ENCODE measurements at regions not wholly inside any gene's neighbourhood (a gene's known extent, or its start where the extent isn't known, plus 50 kb on each side); places are given as distances from the start of the nearest gene placed in this dataset.

DNA sequence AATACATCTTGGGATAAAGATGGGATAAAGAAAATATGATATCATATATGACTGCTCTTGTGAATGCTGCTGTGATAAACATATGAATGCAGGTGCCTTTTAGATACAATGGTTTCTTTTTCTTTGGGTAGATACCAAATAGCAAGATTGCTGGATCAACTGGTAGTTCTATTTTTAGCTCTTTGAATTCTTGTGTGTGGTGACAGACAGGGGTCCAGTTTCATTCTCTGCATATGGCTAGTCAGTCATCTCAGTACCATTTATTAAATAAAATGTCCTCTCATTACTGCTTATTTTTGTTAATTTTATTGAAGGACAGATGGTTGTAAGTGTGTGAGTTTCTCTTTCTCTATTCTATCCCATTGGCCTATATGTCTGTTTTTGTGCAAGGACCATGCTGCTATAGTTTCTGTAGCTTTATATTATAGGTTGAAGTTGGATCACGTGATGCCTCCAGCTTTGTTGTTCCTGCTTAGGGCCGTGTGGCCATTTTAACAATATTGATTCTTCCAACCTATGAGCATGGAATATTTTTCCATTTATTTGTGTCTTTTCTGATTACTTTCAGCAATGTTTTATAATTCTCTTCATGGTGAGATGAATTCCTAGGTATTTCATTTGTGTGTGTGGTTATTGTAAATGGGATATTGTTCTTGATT lies 1089.8 kb upstream of the CADM2 start:
- Histone ChIP-seq H3K4me3 (ENCODE audit: low read depth, low read length) (no peak overlapping the region), H3K36me3 (ENCODE audit: control insufficient read depth, insufficient read depth, low read length) (no peaks in the 10 kb centered on the region), H3K27me3 (ENCODE audit: control insufficient read depth, insufficient read depth, low read length) (no peaks in the 10 kb centered on the region)
- TF ChIP-seq CTCF (IDR thresholded peaks at IDR 0.05; ENCODE audit: insufficient read depth, low read length, severe bottlenecking): no peak
- no peak for FAIRE-seq
- no peak for DNase-seq (ENCODE audit: low read depth)

DNA sequence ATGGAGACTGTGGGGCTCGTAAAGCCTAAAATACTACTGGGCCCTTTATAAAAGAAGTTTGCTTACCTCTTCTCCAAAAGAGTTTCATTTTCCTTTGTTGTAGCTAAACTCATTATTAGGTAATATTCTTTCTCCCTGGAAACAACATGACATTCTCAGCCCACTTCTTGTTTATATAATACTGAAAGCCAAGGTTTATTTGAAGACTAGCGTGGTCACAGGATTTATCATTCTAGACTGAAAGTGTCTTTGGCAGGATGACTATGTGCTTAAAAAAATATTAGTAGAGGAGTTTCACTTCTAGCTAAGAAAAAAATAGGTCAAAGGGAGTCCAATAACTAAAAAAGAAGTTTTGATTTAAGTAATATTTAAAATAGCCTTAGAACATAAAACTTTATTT lies 1085.2 kb upstream of the CADM2 start:
- no peak for FAIRE-seq
- no peaks in the 10 kb centered on the region for H3K36me3 ChIP-seq (ENCODE audit: control insufficient read depth, insufficient read depth, low read length)
- no peak overlapping the region for H3K4me3 ChIP-seq (ENCODE audit: low read depth, low read length)
- no peaks in the 10 kb centered on the region for H3K27me3 ChIP-seq (ENCODE audit: control insufficient read depth, insufficient read depth, low read length)
- TF ChIP-seq CTCF (IDR thresholded peaks at IDR 0.05; ENCODE audit: insufficient read depth, low read length, severe bottlenecking): no peak
- DNase-seq (ENCODE audit: low read depth): no peak

DNA sequence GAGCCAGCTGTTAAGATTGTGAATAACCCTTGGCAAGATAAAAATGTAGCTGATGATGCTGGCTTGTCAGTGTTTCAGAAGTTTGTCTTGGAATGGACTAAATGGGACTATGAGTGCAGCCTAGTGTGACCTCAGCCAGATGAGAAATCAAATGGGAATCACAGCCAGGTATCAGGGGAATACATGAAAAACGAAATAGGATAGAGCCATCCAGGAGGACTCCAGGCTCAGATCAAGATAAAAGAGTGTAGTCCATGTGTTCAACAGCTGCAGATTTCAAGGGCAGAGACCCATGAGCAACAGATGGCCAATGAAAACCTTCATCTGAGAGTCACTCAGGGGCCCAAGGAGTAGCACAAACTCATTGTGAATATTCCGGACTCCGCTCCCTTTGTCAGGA lies 1080.9 kb upstream of the CADM2 start:
- no peak for FAIRE-seq
- DNase-seq (ENCODE audit: low read depth): no peak
- H3K36me3 ChIP-seq (ENCODE audit: control insufficient read depth, insufficient read depth, low read length): no peaks in the 10 kb centered on the region
- no peak overlapping the region for H3K4me3 ChIP-seq (ENCODE audit: low read depth, low read length)
- TF ChIP-seq CTCF (IDR thresholded peaks at IDR 0.05; ENCODE audit: insufficient read depth, low read length, severe bottlenecking): no peak
- no peaks in the 10 kb centered on the region for H3K27me3 ChIP-seq (ENCODE audit: control insufficient read depth, insufficient read depth, low read length)

GRCh38 chr3:83882701-83883100 lies 1076.1 kb upstream of the CADM2 start:
- no peak for FAIRE-seq
- no peak for DNase-seq (ENCODE audit: low read depth)
- no peaks in the 10 kb centered on the region for H3K27me3 ChIP-seq (ENCODE audit: control insufficient read depth, insufficient read depth, low read length)

DNA sequence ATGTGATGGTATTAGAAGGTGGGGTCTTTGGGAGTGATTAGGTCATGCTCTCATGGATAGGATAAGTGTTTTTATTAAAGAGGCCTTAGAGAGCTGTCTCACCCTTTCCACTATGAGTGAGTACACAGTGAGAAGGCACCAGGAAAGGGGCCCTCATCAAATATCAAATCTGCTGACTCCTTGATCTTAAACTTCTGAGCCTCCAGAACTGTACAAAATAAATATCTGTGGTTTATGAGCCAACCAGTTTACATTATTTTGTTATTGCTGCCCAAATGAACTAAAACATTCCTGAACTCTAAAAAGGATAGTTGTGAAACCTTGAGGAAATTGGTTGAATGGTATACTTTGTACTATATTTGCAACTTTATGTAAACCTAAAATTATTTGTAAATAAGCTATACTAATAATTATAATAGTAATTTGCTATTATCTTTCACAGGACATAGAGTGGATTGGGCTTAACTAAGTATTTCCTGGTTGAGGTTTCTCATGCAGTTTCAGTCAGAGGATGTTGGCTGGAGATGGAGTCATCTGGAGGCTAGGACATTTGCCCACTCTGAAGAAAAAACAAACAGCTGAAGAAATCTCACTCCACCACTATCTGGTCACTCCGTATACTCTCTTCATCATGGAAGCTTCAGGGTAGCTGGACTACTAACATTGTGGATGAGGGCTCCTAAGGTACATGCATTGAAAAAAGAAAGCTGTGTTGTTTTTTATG lies 1068.6 kb upstream of the CADM2 start:
- no peaks in the 10 kb centered on the region for H3K36me3 ChIP-seq (ENCODE audit: control insufficient read depth, insufficient read depth, low read length)
- FAIRE-seq: no peak
- no peaks in the 10 kb centered on the region for H3K27me3 ChIP-seq (ENCODE audit: control insufficient read depth, insufficient read depth, low read length)
- no peak for DNase-seq (ENCODE audit: low read depth)
- no peak for TF ChIP-seq CTCF (IDR thresholded peaks at IDR 0.05; ENCODE audit: insufficient read depth, low read length, severe bottlenecking)
- no peak overlapping the region for H3K4me3 ChIP-seq (ENCODE audit: low read depth, low read length)

More at GRCh38 chr3:83882701-83883100, 1076.1 kb upstream of the CADM2 start:
- no peak for TF ChIP-seq CTCF (IDR thresholded peaks at IDR 0.05; ENCODE audit: insufficient read depth, low read length, severe bottlenecking)
- H3K4me3 ChIP-seq (ENCODE audit: low read depth, low read length): no peak overlapping the region
- no peaks in the 10 kb centered on the region for H3K36me3 ChIP-seq (ENCODE audit: control insufficient read depth, insufficient read depth, low read length)
